ENCODE measurements at regions not wholly inside any gene's neighbourhood (a gene's known extent, or its start where the extent isn't known, plus 50 kb on each side); places are given as distances from the start of the nearest gene placed in this dataset.

DNA sequence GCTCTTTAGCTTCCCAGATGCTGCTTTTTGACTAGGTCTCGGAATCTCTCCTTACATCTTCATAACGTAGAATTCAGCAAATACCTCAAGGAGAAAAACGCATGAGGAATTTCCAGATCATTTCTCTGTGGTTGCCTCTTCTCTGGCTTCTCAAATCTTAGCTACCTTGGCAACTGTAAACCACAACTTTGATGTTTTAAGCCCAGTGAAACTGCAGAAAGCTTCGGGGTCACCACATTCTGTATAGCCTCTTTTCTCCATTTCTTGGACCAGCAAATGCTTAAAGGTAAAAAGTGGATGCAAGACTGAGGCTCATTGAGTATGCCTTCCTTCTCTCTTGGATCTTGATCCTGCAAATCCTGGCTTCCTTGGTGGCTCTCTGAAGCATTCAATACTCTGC, 125.5 kb upstream of the FBXL4 start:
- DNase-seq (ENCODE audit: low read depth, low spot score), result no peak

DNA sequence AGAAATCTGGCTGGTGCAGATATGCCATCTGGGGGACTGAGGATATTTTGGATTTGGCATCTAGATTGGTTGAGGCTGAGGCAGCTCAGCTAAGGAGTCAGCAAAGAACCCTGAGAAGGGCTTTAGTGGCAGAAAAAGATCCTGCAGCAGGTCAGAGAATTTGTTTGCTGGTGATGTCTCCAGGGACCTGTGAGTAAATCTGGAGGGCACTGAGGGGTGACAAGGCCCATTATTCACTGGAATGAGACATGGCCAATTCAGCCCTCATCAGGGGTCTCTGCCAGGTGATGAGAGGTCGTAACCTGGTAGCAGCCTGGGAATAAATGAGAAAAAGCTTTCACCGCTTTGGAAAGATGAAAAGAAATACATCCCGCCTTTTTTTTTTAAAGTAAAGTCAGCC, 118.3 kb upstream of the FBXL4 start:
- DNase-seq (ENCODE audit: low read depth, low spot score), result no peak

DNA sequence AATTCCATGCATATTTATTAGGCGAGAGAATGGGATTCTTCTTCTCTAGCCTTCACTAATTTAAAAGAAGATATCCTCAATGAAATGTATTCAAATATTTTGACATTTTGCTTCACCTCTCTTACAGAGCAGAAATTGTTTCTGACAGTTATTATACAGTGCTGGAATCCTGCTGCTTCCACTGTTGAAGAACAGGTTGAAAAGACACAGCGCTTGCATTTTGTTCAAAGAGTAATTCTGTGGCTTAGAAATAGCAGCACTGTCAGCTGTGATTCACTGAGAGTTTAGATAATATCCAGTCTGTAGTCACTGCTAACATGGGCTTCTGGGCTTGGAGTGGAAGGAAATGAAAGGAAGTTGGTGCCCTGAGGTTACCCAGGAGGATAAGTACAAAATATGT, 117.1 kb upstream of the FBXL4 start:
- no peak for DNase-seq (ENCODE audit: low read depth, low spot score)

DNA sequence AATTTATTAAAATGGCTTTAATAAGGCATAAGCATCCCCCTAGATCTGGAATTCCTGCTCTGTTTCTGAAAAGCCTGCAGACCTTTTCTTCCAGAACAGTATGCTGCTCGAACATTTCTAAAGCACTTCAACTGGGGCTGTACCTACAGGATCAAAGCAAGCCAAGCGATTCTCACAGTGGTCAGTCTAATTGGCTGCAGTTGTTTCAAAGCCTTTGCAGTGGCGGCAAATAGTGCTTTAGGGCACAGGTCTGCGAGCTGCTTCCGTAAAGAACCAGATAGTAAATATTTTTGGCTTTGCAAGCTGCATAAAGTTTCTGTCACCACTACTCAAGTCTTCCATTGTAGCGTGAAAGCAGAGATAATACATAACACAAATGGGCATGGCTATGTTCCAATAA, 88.9 kb upstream of the FBXL4 start:
- no peak for DNase-seq (ENCODE audit: low read depth, low spot score)

DNA sequence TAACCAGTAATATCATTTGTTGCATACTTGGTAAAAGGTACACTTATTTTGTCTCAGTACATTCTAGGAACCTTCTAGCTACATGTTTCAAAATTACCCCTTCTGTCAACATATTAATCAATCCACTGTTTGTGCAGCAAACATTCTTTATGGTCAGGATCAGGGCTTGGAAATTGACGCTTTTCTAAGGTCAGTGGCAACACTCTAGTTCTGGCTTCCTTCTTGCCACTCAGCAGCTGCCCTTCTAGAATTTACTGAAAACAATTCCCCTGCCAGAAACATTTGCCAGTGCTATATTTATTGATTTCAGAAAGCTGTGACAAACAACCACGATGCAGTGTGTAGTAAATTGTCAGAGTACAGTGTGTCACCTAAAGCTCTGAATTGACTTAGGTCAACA, 84.7 kb upstream of the FBXL4 start:
- no peak for DNase-seq (ENCODE audit: low read depth, low spot score)

DNA sequence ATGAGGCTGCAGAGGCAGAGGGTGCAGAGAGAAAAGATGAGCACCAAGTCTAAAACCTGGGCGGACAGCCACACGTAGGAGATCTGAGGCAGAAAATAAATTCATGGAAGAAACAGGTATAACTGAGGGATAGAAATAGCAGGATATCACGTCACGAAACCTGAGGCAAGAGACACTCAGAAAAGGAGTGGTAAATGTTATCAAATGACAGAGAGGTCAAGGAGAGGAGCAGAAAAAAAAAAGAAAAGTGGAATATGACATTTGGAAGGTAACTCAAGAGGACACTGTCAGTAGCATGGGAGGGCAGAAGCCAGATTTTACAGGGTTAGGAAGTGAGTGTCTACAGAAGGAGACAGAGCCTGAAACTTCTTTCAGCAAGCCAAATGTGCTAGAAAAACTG, 84.2 kb upstream of the FBXL4 start:
- no peak for DNase-seq (ENCODE audit: low read depth, low spot score)

DNA sequence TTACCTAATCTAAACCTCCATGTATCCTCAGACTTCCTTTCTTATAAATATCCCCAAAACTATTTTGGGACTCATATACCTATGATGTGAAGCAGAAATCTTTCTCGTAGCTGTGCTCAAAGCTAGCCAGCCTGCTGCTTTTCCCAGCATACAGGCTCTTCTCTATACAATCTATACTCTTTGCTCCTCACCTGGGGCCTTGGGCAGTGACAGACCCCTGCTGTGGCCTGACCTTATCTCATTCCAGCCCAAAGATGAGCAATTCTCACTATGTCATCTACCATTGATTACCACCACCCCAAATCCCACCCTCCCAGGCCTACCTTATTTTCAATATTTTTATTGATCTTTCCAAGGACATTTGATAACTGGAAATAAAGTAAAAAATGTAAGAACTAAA, 83.2 kb upstream of the FBXL4 start:
- DNase-seq (ENCODE audit: low read depth, low spot score), result no peak

DNA sequence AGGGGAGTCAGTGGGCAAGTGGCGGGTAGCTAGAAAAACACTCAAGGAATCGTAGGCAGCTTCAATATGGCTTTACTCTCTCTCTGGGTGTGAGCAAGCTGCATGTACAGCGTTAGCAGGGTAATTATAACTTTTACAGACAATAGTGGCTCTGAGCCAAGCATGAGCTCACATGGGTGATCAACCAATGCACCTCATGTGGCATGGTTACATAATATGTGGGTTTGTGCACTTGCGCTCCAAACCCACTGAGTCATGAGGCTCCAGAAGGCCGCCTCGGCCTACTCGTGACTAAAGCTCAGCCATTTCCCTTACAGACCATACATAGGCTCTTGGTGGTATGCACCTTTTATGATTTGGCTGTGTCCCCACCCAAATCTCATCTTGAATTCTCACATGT, 78.4 kb upstream of the FBXL4 start:
- DNase-seq (ENCODE audit: low read depth, low spot score), result no peak

DNA sequence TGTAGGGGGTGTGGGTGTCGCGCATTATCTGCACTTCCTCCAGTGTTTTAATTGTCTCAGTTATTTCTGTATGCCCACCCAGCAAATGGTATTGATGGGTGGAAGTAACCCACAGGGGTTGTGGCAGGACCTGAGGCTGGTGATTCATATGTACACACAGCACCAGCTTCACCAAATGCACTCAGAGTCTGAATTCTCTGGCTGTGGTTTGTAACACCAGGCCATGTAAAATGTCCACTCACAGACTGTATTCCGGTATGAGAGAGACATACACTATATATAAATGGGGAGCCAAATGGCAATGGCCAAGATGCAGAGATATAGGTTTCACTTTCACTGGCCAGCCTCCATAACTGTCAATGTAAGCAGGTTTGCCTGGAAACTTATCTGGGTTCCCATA, 76.3 kb upstream of the FBXL4 start:
- no peak for DNase-seq (ENCODE audit: low read depth, low spot score)

DNA sequence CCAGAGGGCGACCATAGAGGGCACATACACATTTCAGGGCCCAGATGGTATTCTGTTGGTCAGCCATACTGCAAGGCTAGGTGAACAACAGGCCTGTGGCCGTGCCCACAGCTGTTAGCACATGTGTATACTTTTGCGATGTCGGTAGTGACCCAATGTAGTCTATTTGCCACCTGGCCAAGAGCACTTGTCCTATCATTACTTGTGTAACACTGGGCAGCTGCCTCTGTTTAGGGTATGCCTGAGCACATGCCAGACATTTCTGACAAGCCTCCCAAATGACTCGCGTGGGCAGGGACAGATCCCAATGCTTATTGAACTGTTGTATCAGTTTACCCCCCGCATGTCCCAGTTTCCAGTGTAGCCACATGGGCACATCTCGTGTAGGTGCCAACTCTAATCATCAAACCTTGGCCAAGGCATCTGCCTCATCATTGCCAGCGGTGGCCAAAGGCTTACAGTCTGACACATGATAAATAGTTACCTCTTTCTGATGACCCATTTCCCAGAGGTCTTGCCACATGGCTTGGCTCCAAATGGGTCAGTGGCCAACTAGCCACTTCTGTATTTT, 74.4 kb upstream of the FBXL4 start:
- no peak for DNase-seq (ENCODE audit: low read depth, low spot score)

DNA sequence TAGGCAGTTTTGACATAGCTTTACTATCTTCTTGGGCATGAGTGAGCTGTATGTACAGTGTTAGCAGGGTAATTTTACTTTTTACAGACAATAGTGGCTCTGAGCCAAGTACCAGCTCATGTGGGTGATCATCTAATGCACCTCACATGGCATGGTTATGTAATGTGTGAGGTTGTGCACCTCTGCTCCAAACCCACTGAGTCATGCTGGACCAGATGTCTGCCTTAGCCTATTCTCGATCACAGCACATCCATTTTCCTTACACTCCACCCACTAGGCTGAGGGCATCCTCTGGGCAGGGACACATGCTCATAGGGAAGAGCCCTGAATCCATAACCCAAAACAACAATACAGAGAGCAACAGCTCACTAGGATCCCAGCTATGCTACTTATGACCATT, 71.6 kb upstream of the FBXL4 start:
- no peak for DNase-seq (ENCODE audit: low read depth, low spot score)

DNA sequence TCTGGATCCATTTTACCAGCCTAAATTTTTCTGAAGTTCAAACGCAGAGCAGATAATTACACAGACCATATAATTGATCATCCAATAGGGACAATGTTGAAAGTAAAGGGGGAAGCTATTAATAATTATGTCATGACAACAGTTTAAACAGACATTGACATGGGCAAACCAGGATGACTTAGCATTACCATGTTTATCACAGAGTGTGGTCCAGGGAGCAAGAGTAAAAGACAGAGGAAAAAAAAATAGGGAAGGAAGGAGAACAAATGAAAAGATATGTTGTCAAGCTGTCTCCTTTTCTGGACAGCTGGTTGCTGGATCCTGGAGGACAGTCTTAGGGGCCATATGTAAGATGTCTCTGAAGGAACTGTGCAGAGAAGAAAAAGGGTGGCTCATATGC, 69.4 kb upstream of the FBXL4 start:
- DNase-seq (ENCODE audit: low read depth, low spot score), result no peak

DNA sequence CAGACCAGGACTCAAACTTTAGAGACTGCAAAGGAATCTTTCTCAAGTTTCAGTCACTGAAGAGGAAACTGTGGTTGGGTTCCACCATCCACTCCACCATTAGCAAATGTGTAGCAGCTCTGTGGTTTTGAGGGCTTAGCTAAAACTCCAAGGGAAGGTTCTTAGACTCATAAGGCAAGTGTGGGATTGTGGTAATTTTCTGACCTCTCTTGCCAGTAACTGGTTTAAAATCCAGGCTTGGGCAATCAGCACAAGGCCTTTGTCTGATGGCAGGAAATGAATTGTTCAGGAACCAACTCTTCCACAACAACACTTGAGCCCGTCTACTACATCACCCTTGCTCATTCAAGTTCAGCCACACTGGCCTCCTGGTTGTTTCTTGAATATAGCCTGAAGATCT, 68.6 kb upstream of the FBXL4 start:
- DNase-seq (ENCODE audit: low read depth, low spot score), result no peak

DNA sequence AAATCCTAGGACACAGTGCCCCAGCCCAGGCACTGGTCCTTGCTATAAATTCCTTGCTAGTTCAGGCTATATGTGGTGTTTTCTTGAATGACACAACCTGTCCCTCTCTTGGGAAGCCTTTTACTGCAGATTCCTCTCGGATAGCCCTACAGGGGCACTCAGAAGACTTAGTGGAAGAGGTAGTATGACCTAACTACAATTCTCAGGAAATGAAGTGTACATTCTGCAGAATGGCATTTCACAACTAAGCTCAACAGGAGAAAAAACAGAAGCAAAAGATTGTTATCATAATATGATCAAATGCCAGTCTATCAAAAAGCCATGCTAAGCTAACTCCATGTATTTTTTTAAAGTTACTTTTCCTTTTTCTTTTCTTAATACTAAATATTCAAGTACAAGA, 66.3 kb upstream of the FBXL4 start:
- DNase-seq (ENCODE audit: low read depth, low spot score), result no peak

DNA sequence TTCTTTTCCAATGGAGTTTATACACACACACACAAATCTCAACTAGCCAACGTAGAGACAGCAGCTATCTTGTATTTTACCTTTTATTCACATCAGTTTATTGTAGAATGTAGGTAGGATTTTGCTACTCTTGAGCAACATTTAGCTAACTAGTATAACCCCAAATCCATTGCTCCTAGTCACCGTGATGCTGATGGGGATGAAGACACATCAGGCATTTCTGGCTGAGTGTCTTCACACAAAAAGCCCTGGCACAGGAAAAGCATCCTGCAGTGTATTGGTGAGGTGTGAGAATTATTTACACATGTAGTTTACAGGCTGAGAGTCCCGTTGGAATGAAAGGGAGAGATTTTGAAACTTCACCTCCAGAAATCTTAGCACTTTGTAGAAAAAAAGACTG, 65.9 kb upstream of the FBXL4 start:
- DNase-seq (ENCODE audit: low read depth, low spot score), result no peak

DNA sequence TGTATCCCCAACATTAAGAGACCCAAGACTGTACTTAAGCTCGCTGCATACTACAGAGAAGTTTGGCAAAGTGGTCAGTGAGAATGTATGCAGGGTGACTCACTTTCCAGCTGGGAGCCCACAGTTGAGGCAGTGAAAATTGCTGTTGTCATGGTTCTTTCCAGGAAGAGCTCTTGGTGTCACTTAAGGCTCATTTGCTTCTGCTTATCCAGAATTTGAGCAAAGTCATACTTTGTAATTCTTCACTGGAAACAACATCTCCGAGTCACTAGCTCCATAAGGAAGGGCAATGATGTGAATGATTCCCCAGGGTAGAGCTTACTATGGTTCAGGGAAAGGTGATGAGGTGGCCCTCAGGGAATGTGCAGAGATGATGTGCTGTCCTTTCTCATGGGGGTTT, 65.4 kb upstream of the FBXL4 start:
- peak; percentile 34 for DNase-seq (ENCODE audit: low read depth, low spot score)

DNA sequence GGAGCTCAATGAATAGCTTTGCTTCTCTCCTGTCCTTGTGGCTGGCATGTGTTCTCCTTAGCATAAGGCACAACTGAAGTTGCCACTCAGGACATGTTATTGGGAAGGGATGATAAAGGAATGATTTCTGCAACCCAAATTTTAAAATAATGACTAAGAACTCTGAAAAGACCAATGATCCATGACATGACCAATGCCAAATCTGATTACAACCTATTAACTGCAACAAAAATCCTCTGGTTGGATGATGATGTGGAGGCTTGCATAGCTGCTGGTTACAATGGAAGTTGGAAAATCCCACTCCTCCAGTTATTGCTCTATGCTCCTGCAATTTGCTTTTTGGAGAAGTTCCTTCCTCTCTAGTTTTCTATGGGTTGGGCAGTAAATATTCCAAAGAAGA, 63.4 kb upstream of the FBXL4 start:
- no peak for DNase-seq (ENCODE audit: low read depth, low spot score)

DNA sequence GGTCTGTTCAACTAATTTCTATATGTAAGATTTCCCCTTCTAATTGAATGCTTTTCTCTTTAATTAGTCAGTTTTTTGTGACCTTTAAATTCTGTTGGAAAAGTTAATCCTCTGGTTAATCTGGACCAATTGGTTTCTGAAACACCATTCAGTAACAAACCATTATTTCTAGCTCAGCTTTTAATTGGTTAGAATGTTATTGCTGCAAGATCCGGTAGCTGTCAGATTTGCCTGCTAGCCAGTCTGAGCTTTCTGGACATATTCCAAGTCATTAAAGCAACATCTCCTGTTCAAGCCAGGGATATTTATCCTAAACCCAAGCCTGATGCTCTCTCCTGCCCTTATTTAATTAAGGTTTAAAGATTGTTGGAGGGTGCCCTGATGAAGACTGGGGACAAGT, 55.1 kb upstream of the FBXL4 start:
- DNase-seq (ENCODE audit: low read depth, low spot score), result no peak

DNA sequence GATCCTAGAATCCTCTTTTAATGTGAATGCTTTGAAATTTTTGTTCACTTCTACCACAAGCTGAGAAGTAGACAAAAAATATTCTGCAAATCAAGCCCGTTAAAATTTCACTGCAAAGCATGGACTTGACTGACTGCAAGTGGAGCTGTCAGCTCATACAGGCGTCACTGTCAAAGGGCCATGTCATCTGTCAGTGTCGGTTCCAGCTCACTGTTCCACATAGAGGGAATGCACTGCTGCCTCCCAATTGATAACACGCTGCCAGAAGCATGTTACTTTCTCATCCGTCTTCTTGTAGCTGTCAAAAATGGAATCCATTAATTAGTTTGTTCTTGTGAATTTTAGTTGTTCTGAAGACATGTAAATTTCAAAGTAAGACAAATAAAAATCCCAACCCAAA, 50.4 kb upstream of the FBXL4 start:
- DNase-seq (ENCODE audit: low read depth, low spot score), result no peak

Data from brain pericyte (primary cell).